HepG2 (cell line): ENCODE measurements at regions not wholly inside any gene's neighbourhood (a gene's known extent, or its start where the extent isn't known, plus 50 kb on each side); places are given as distances from the start of the nearest gene placed in this dataset.

ENCODE experiments used
- SMAD9 ChIP-seq: sonication (generic); formaldehyde crosslinking; IDR thresholded peaks from 2 replicates; pipeline ENCODE4 v1.5.1; 2020; ENCODE audit warnings: mild to moderate bottlenecking, missing genetic modification reagents
- SMC3 ChIP-seq: IDR thresholded peaks from 2 replicates; pipeline ENCODE4 v1.6.1; 2011; ENCODE audit warnings: low read length, improper control_type of control experiment
- TCF7L2 ChIP-seq: IDR thresholded peaks from 2 replicates; pipeline ENCODE4 v1.6.1; 2011; ENCODE audit warnings: mild to moderate bottlenecking, low read depth, low read length, moderate library complexity

GRCh38 chr6:92139601-92140000, 1279.8 kb downstream of the EPHA7 start:
- TF ChIP-seq TCF7L2 = no peak
- TF ChIP-seq SMAD9 (CRISPR knock-in tag) = no peak
- TF ChIP-seq SMC3 = no peak
